ENCODE measurements at regions not wholly inside any gene's neighbourhood (a gene's known extent, or its start where the extent isn't known, plus 50 kb on each side); places are given as distances from the start of the nearest gene placed in this dataset.

GRCh38 chr13:81172603-81173002 lies 831.7 kb upstream of the SPRY2 start:
- H3K9me3 ChIP-seq (ENCODE audit: control insufficient read depth in 4 of 4, low read length in 3 of 4): no peaks in the 10 kb centered on the region
- H3K9ac ChIP-seq (ENCODE audit: low read depth in 1 of 2, low read length in 2 of 2): no peak overlapping the region
- DNase-seq (ENCODE audit: low spot score): no peak
- TF ChIP-seq YY1 (IDR thresholded peaks at IDR 0.05) (no peak), REST (IDR thresholded peaks at IDR 0.05) (no peak), HNF4A (conservative IDR thresholded peaks at IDR 0.05) (no peak), CTCF (IDR thresholded peaks at IDR 0.05; ENCODE audit: low read depth, low read length, missing input control) (no peak)
- no peaks in the 10 kb centered on the region for H3K4me1 ChIP-seq (ENCODE audit: control insufficient read depth in 4 of 4, insufficient read depth in 4 of 4, low read length in 3 of 4)
- H3K4me3 ChIP-seq (ENCODE audit: low read depth in 1 of 3, low read length in 3 of 3): no peak overlapping the region
- WGBS: 79% methylated on average over 3 of the region's 3 CpGs
- no peaks in the 10 kb centered on the region for H3K27me3 ChIP-seq (ENCODE audit: control insufficient read depth in 4 of 4, insufficient read depth in 4 of 4, low read length in 3 of 4)
- no peak overlapping the region for H3K27ac ChIP-seq (ENCODE audit: low read depth in 1 of 2, low read length in 2 of 2)
- no peaks in the 10 kb centered on the region for H3K36me3 ChIP-seq (ENCODE audit: control insufficient read depth in 4 of 4, insufficient read depth in 3 of 4, low read depth in 1 of 4, low read length in 3 of 4)

GRCh38 chr13:81171065-81171647 lies 830.2 kb upstream of the SPRY2 start:
- no peak overlapping the region for H3K27ac ChIP-seq (ENCODE audit: low read depth in 1 of 2, low read length in 2 of 2)

More at GRCh38 chr13:81171065-81171647, 830.2 kb upstream of the SPRY2 start:
- no peak overlapping the region for H3K4me3 ChIP-seq (ENCODE audit: low read depth in 1 of 3, low read length in 3 of 3)
- no peak for DNase-seq (ENCODE audit: low spot score)
- TF ChIP-seq HNF4A (conservative IDR thresholded peaks at IDR 0.05) (no peak), YY1 (IDR thresholded peaks at IDR 0.05) (peak; percentile 33), TAF1 (conservative IDR thresholded peaks at IDR 0.05) (no peak), CTCF (IDR thresholded peaks at IDR 0.05; ENCODE audit: low read depth, low read length, missing input control) (peak; percentile 43), FOXA2 (IDR thresholded peaks at IDR 0.05) (no peak), RAD21 (IDR thresholded peaks at IDR 0.05) (peak; percentile 69 to 73), MAX (IDR thresholded peaks at IDR 0.05) (no peak), RXRA (IDR thresholded peaks at IDR 0.05) (no peak)
- no peaks in the 10 kb centered on the region for H3K27me3 ChIP-seq (ENCODE audit: control insufficient read depth in 4 of 4, insufficient read depth in 4 of 4, low read length in 3 of 4)
- no peaks in the 10 kb centered on the region for H3K36me3 ChIP-seq (ENCODE audit: control insufficient read depth in 4 of 4, insufficient read depth in 3 of 4, low read depth in 1 of 4, low read length in 3 of 4)
- H3K4me1 ChIP-seq (ENCODE audit: control insufficient read depth in 4 of 4, insufficient read depth in 4 of 4, low read length in 3 of 4): no peaks in the 10 kb centered on the region
- no peak overlapping the region for H3K9ac ChIP-seq (ENCODE audit: low read depth in 1 of 2, low read length in 2 of 2)
- no peaks in the 10 kb centered on the region for H3K9me3 ChIP-seq (ENCODE audit: control insufficient read depth in 4 of 4, low read length in 3 of 4)
- WGBS: 18% methylated on average over 3 of the region's 3 CpGs
